ENCODE measurements at regions not wholly inside any gene's neighbourhood (a gene's known extent, or its start where the extent isn't known, plus 50 kb on each side); places are given as distances from the start of the nearest gene placed in this dataset.

DNA sequence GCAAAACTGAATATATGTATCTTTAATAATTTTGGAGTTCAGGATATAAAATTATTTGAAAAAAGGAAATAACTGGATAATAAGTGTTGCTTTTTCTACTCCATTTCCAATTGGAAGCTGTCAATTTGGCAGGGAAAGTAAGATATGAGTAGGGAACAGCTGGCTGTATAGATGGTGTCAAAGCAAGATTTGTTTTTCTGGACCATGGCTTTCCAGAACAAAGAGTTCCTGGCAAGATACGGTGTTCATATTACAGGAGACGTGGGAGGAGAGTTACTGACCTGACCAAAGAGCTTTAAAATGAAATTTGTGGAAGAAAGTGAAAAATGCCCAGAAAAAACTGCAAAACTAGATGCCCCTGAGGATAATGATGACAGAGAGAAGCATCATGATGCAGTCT is 442.7 kb upstream of the KIRREL3 start:
- ChIA-PET CTCF (no interaction called here), POLR2A (ENCODE audit: unreplicated experiment) (no interaction called here)
- in situ Hi-C loops (cut with MboI; ENCODE audit: low sequenced_read_pairs) = no loop called here
- dilution Hi-C loops (cut with HindIII; ENCODE audit: low sequenced_read_pairs, unreplicated experiment) = no loop called here
- H2BK120ac ChIP-seq (ENCODE audit: low read depth, low read length) = no peak overlapping the region
- no peak overlapping the region for H2BK15ac ChIP-seq (ENCODE audit: low read depth, low read length)
- H3K4ac ChIP-seq (ENCODE audit: low read depth, low read length) = no peak overlapping the region
- no peak overlapping the region for H3K4me2 ChIP-seq (ENCODE audit: low read depth, low read length)
- H4K20me1 ChIP-seq (ENCODE audit: insufficient read depth, low read length) = no peaks in the 10 kb centered on the region
- no peak overlapping the region for H4K8ac ChIP-seq (ENCODE audit: low read depth in 2 of 2, low read length in 2 of 2)
- no peak overlapping the region for H3K18ac ChIP-seq (ENCODE audit: low read depth, low read length)
- no peak for TF ChIP-seq RAD21 (IDR thresholded peaks at IDR 0.05; ENCODE audit: low read length)
- H3K4me1 ChIP-seq (ENCODE audit: control insufficient read depth, insufficient read depth, low read length) = no peaks in the 10 kb centered on the region
- H3K23ac ChIP-seq (ENCODE audit: low read depth, low read length) = no peak overlapping the region
- H3K9me3 ChIP-seq (ENCODE audit: control insufficient read depth, insufficient read depth, low read length) = no peaks in the 10 kb centered on the region
- H4K5ac ChIP-seq (ENCODE audit: low read depth, low read length) = no peak overlapping the region
- BruUV-seq (replicated peaks) = no TSS peak
- H3K36me3 ChIP-seq (ENCODE audit: control insufficient read depth, insufficient read depth, low read length) = no peaks in the 10 kb centered on the region
- no peak overlapping the region for H2AK5ac ChIP-seq (ENCODE audit: low read depth, low read length)
- no peak overlapping the region for H2AFZ ChIP-seq (replicated peaks; ENCODE audit: low read length, poor library complexity)
- no peaks in the 10 kb centered on the region for H3K79me1 ChIP-seq (ENCODE audit: low read depth in 1 of 2, low read length in 2 of 2)
- no peak overlapping the region for H3K4me3 ChIP-seq (ENCODE audit: insufficient read depth, low read depth, low read length)
- no peak overlapping the region for H2AK9ac ChIP-seq (replicated peaks; ENCODE audit: low read depth, low read length, poor library complexity)
- H2BK5ac ChIP-seq (ENCODE audit: low read depth, low read length, poor library complexity, severe bottlenecking) = no peak overlapping the region
- no peak overlapping the region for H3K27ac ChIP-seq (ENCODE audit: insufficient read depth, low read length)
- H2BK20ac ChIP-seq (ENCODE audit: low read depth, low read length) = no peak overlapping the region
- no peaks in the 10 kb centered on the region for H3K27me3 ChIP-seq (ENCODE audit: control insufficient read depth, insufficient read depth, low read length)
- no peak overlapping the region for H3K56ac ChIP-seq (ENCODE audit: extremely low read depth, insufficient read depth, low read length)
- no peaks in the 10 kb centered on the region for H3K9me1 ChIP-seq (ENCODE audit: insufficient read depth, low read length)
- no peak for ATAC-seq (ENCODE audit: low read depth)
- 0% methylated on average over 1 of the region's 2 CpGs; no CpG with 5 or more reads in 1 of the 2 experiments for WGBS, 2 experiments (ENCODE audit: extremely low coverage in 2 of 2, insufficient read length in 1 of 2)
- H3K14ac ChIP-seq (replicated peaks; ENCODE audit: low read depth, low read length) = no peak overlapping the region
- H4K91ac ChIP-seq (ENCODE audit: insufficient read depth, low read depth, low read length) = no peak overlapping the region
- H3K9ac ChIP-seq (ENCODE audit: low read depth, low read length) = no peak overlapping the region
- DNase-seq = no peak
- intact Hi-C loops (cut with micrococcal nuclease) = no loop called here
